ENCODE measurements at regions not wholly inside any gene's neighbourhood (a gene's known extent, or its start where the extent isn't known, plus 50 kb on each side); places are given as distances from the start of the nearest gene placed in this dataset.

- TF ChIP-seq EZH2phosphoT487 (IDR thresholded peaks at IDR 0.05; ENCODE audit: insufficient read depth, low read depth) = no peak
- TF ChIP-seq EZH2 (IDR thresholded peaks at IDR 0.05; ENCODE audit: insufficient read depth, poor library complexity, severe bottlenecking) = no peak
Measured at GRCh38 chr12:87230441-87230840, 798.8 kb downstream of the C12orf50 start.
